ENCODE measurements at regions not wholly inside any gene's neighbourhood (a gene's known extent, or its start where the extent isn't known, plus 50 kb on each side); places are given as distances from the start of the nearest gene placed in this dataset.

DNA sequence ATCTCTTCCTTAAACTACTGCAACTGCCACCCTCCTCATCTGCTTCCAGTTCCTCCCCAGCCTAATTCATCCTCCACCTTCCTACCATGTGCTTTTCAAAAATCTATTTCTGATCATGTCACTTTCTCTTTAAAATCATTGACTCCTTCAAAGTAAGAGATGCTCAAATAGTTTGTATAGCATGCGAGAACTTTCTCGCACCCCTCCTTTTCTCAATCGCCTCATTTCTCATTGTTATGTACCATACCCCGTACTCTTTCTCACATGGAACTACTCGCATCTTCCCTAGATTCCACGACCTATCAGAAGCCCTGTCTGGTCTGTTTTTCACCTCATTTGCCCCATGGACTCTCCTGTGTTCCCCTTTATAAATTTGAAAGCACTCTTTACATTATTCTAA, 238.2 kb downstream of the NRIP1 start:
- no peak for FAIRE-seq
- no peaks in the 10 kb centered on the region for H3K9me1 ChIP-seq (ENCODE audit: control insufficient read depth, extremely low read depth, insufficient read depth, low read length)
- dilution Hi-C loops (cut with MboI; ENCODE audit: extremely low pct_ligation_motif_present, low sequenced_read_pairs), result no loop called here

DNA sequence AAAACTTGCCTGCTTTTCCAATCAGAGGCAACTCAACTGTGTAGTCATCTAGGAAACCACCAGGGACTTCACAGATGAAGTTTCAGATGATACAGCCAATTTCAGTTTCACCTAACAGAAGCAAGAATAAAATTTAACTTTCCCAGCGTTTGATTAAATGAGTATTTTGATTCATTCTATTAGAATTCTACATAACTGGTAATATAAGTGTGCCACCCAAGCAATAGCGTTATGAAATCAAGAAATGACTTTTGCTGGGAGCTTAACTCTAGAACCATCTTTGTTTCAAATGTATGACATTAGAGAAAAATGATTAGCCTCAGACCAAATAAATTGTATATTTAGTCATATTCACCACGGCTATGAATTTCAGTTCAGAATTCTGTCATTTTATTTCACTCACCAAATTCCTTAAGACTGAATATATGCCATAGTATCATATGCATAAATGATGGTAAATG, 239.3 kb downstream of the NRIP1 start:
- dilution Hi-C loops (cut with MboI; ENCODE audit: extremely low pct_ligation_motif_present, low sequenced_read_pairs), result no loop called here
- H3K9me3 ChIP-seq (ENCODE audit: control insufficient read depth, low read depth, low read length), result no peaks in the 10 kb centered on the region
- no peak overlapping the region for H3K4me2 ChIP-seq (ENCODE audit: control insufficient read depth, extremely low read depth, insufficient read depth, low read depth, low read length)
- no peak for DNase-seq (ENCODE audit: low read depth, low spot score)
- no peak for FAIRE-seq
- TF ChIP-seq, protein P1, sequence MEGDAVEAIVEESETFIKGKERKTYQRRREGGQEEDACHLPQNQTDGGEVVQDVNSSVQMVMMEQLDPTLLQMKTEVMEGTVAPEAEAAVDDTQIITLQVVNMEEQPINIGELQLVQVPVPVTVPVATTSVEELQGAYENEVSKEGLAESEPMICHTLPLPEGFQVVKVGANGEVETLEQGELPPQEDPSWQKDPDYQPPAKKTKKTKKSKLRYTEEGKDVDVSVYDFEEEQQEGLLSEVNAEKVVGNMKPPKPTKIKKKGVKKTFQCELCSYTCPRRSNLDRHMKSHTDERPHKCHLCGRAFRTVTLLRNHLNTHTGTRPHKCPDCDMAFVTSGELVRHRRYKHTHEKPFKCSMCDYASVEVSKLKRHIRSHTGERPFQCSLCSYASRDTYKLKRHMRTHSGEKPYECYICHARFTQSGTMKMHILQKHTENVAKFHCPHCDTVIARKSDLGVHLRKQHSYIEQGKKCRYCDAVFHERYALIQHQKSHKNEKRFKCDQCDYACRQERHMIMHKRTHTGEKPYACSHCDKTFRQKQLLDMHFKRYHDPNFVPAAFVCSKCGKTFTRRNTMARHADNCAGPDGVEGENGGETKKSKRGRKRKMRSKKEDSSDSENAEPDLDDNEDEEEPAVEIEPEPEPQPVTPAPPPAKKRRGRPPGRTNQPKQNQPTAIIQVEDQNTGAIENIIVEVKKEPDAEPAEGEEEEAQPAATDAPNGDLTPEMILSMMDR (optimal IDR thresholded peaks at IDR 0.05 in 1 of 3, IDR thresholded peaks at IDR 0.05 in 1 of 3, conservative IDR thresholded peaks at IDR 0.05 in 1 of 3; ENCODE audit: extremely low read depth in 1 of 3, insufficient read depth in 2 of 3, low read length in 3 of 3), result no peak
- no peak for TF ChIP-seq EZH2 (IDR thresholded peaks at IDR 0.05; ENCODE audit: low read length)
- H3K27me3 ChIP-seq (ENCODE audit: control insufficient read depth, extremely low read depth, insufficient read depth, low read length), result no peaks in the 10 kb centered on the region
- no peak overlapping the region for H3K27ac ChIP-seq (ENCODE audit: control insufficient read depth, insufficient read depth, low read length)
- H3K79me2 ChIP-seq (ENCODE audit: control insufficient read depth, insufficient read depth, low read length), result no peaks in the 10 kb centered on the region
- H3K4me1 ChIP-seq (ENCODE audit: control insufficient read depth, extremely low read depth, insufficient read depth, low read length), result no peaks in the 10 kb centered on the region
- H3K9me1 ChIP-seq (ENCODE audit: control insufficient read depth, extremely low read depth, insufficient read depth, low read length), result no peaks in the 10 kb centered on the region
- no peaks in the 10 kb centered on the region for H4K20me1 ChIP-seq (ENCODE audit: control insufficient read depth, extremely low read depth, insufficient read depth, low read length)
- no peaks in the 10 kb centered on the region for H3K36me3 ChIP-seq (ENCODE audit: control insufficient read depth in 2 of 2, extremely low read depth in 1 of 2, insufficient read depth in 2 of 2, low read length in 2 of 2)
- H2AFZ ChIP-seq (ENCODE audit: control insufficient read depth, low read length), result no peak overlapping the region
- H3K9ac ChIP-seq (ENCODE audit: control insufficient read depth, extremely low read depth, insufficient read depth, low read length), result no peak overlapping the region
- H3K4me3 ChIP-seq (ENCODE audit: control insufficient read depth in 2 of 3, extremely low read depth in 1 of 3, insufficient read depth in 2 of 3, low read depth in 1 of 3, low read length in 3 of 3), result no peak overlapping the region

More for the DNA sequence above, 238.2 kb downstream of the NRIP1 start:
- H3K4me2 ChIP-seq (ENCODE audit: control insufficient read depth, extremely low read depth, insufficient read depth, low read depth, low read length), result no peak overlapping the region
- H3K9ac ChIP-seq (ENCODE audit: control insufficient read depth, extremely low read depth, insufficient read depth, low read length), result no peak overlapping the region
- no peaks in the 10 kb centered on the region for H3K4me1 ChIP-seq (ENCODE audit: control insufficient read depth, extremely low read depth, insufficient read depth, low read length)
- H3K79me2 ChIP-seq (ENCODE audit: control insufficient read depth, insufficient read depth, low read length), result no peaks in the 10 kb centered on the region
- H3K4me3 ChIP-seq (ENCODE audit: control insufficient read depth in 2 of 3, extremely low read depth in 1 of 3, insufficient read depth in 2 of 3, low read depth in 1 of 3, low read length in 3 of 3), result no peak overlapping the region
- no peaks in the 10 kb centered on the region for H3K9me3 ChIP-seq (ENCODE audit: control insufficient read depth, low read depth, low read length)
- no peak overlapping the region for H2AFZ ChIP-seq (ENCODE audit: control insufficient read depth, low read length)
- no peaks in the 10 kb centered on the region for H3K36me3 ChIP-seq (ENCODE audit: control insufficient read depth in 2 of 2, extremely low read depth in 1 of 2, insufficient read depth in 2 of 2, low read length in 2 of 2)
- H3K27ac ChIP-seq (ENCODE audit: control insufficient read depth, insufficient read depth, low read length), result no peak overlapping the region
- no peak for TF ChIP-seq EZH2 (IDR thresholded peaks at IDR 0.05; ENCODE audit: low read length)
- TF ChIP-seq, protein P1 (optimal IDR thresholded peaks at IDR 0.05 in 1 of 3, IDR thresholded peaks at IDR 0.05 in 1 of 3, conservative IDR thresholded peaks at IDR 0.05 in 1 of 3; ENCODE audit: extremely low read depth in 1 of 3, insufficient read depth in 2 of 3, low read length in 3 of 3), result no peak
- no peaks in the 10 kb centered on the region for H4K20me1 ChIP-seq (ENCODE audit: control insufficient read depth, extremely low read depth, insufficient read depth, low read length)
- DNase-seq (ENCODE audit: low read depth, low spot score), result no peak
- no peaks in the 10 kb centered on the region for H3K27me3 ChIP-seq (ENCODE audit: control insufficient read depth, extremely low read depth, insufficient read depth, low read length)
